ENCODE measurements at regions not wholly inside any gene's neighbourhood (a gene's known extent, or its start where the extent isn't known, plus 50 kb on each side); places are given as distances from the start of the nearest gene placed in this dataset.
"Not testable (repeated sequence)": the region's sequence is repeated elsewhere in the genome, so short reads cannot be mapped to it uniquely, and the experiment has no call there.

- no peak for DNase-seq
Measured at GRCh38 chr1:8139941-8140340, 113.8 kb upstream of the ERRFI1 start.

GRCh38 chr1:8139383-8139782 is 113.3 kb upstream of the ERRFI1 start:
- no peak for DNase-seq

GRCh38 chr1:8138673-8139072 is 112.6 kb upstream of the ERRFI1 start:
- DNase-seq: no peak

GRCh38 chr1:8137481-8138244 is 111.6 kb upstream of the ERRFI1 start:
- DNase-seq: no peak

- DNase-seq: no peak
Measured at GRCh38 chr1:8136766-8137165, 110.7 kb upstream of the ERRFI1 start.

- no peak for DNase-seq
Measured at GRCh38 chr1:8135250-8135649, 109.1 kb upstream of the ERRFI1 start.

- no peak for DNase-seq
Measured at GRCh38 chr1:8134546-8135235, 108.6 kb upstream of the ERRFI1 start.

- no peak for DNase-seq
Measured at GRCh38 chr1:8133657-8134430, 107.7 kb upstream of the ERRFI1 start.

GRCh38 chr1:8133190-8133589 is 107.1 kb upstream of the ERRFI1 start:
- no peak for DNase-seq

- DNase-seq: no peak
Measured at GRCh38 chr1:8127171-8127641, 101.1 kb upstream of the ERRFI1 start.

- DNase-seq: no peak
Measured at GRCh38 chr1:8122477-8123407, 96.6 kb upstream of the ERRFI1 start.

GRCh38 chr1:8122160-8122476 is 96.0 kb upstream of the ERRFI1 start:
- DNase-seq: no peak

- no peak for DNase-seq
Measured at GRCh38 chr1:8121261-8122159, 95.4 kb upstream of the ERRFI1 start.

GRCh38 chr1:8120693-8121260 is 94.7 kb upstream of the ERRFI1 start:
- no peak for DNase-seq

- not testable (repeated sequence) for DNase-seq
Measured at GRCh38 chr1:8118736-8119135, 92.6 kb upstream of the ERRFI1 start.

GRCh38 chr1:8118031-8118451 is 91.9 kb upstream of the ERRFI1 start:
- no peak for DNase-seq

GRCh38 chr1:8116894-8117264 is 90.8 kb upstream of the ERRFI1 start:
- DNase-seq: no peak

GRCh38 chr1:8115769-8116167 is 89.7 kb upstream of the ERRFI1 start:
- no peak for DNase-seq

GRCh38 chr1:8115031-8115768 is 89.1 kb upstream of the ERRFI1 start:
- no peak for DNase-seq
